HG02852 (cell line): ENCODE measurements at regions not wholly inside any gene's neighbourhood (a gene's known extent, or its start where the extent isn't known, plus 50 kb on each side); places are given as distances from the start of the nearest gene placed in this dataset.
"Not testable (repeated sequence)": the region's sequence is repeated elsewhere in the genome, so short reads cannot be mapped to it uniquely, and the experiment has no call there.

ENCODE experiments used
- ATAC-seq: cut with Tn5 transposase; IDR thresholded peaks from one replicate; pipeline ENCODE4 v1.9.1; 2021; ENCODE audit warnings: mild to moderate bottlenecking, moderate library complexity; ENCODE audit not compliant: unreplicated experiment

GRCh38 chr12:29893002-29893401 is 109.3 kb upstream of the TMTC1 start:
- ATAC-seq, result no peak

DNA sequence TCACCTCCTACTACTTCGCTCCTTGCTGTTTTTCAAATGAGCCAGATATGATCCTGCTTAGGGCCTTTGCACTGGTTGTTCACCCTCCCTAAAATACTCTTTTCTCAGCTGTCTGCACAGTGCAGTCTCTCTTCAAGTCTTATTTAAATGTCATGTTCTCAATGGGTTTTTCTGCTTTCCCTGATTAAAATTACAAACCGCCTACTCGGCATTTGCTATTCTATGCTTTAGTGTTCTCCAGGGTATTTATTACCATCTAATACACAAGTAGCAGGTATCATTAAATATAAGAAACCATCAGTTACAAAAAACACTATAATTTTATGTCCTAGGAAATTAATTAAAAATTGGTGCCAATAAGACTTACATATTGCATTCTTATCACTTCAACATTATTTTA is 108.0 kb upstream of the TMTC1 start:
- ATAC-seq, result no peak

DNA sequence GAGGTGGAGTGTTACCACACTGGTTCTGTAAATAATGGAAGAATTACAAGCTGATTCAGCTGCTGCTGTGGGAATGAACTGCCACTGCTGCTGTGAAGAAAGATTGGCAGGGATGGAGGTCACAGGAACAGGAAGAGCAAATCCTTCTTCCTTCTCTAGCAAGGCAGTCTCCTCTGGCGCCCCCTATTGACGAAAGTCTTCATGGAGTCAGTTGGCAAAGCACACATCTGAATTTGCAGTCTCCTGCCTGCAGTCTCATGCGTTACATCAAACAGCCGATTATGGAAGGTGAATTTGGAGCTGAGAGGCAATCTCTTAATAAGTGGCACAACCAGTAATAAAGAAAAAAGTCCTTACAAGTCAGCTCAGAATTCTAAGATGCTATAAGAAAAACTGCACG is 106.0 kb upstream of the TMTC1 start:
- ATAC-seq, result no peak

DNA sequence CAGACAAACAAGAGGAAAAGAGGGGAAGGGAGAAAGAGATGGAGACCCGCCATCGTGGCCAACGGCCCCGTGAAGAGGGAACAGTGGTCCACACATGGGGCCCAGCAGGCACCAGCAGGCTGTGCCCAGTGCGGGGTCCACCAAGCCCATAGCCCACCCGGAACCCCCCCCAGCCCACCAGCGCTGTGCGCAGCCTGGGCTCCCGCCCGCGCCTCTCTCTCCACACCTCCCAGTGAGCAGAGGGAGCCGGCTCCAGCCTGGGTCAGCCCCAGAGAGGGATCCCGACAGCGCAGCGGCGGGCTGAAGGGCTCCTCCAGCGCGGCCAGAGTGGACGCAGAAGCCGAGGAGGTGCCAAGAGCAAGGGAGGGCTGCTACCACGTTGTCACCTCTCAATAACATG is 105.0 kb upstream of the TMTC1 start:
- ATAC-seq, result no peak

- ATAC-seq, result not testable (repeated sequence)
These were observed 101.2 kb upstream of the TMTC1 start for GRCh38 chr12:29884957-29885356.

GRCh38 chr12:29883941-29884554 is 100.3 kb upstream of the TMTC1 start:
- no peak for ATAC-seq

GRCh38 chr12:29883525-29883924 is 99.8 kb upstream of the TMTC1 start:
- ATAC-seq, result no peak

GRCh38 chr12:29882846-29883245 is 99.1 kb upstream of the TMTC1 start:
- ATAC-seq, result no peak

GRCh38 chr12:29880987-29881386 is 97.2 kb upstream of the TMTC1 start:
- no peak for ATAC-seq

GRCh38 chr12:29879606-29880308 is 96.0 kb upstream of the TMTC1 start:
- ATAC-seq, result no peak

GRCh38 chr12:29869946-29870345 is 86.2 kb upstream of the TMTC1 start:
- ATAC-seq, result no peak

DNA sequence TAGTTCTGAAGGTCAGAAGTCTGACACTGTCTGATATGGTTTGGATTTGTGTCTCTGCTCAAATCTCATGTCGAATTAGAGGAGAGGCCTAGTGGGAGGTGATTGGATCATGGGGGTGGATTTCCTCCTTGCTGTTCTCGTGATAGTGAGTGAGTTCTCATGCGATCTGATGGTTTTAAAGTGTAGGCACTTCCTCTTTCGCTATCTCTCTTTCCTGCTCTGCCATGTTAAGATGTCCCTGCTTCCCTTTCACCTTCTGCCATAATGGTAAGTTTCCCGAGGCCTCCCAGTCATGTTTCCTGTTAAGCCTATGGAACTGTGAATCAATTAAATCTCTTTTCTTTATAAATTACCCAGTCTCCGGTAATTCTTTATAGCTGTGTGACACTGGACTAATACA is 84.1 kb upstream of the TMTC1 start:
- ATAC-seq, result no peak

DNA sequence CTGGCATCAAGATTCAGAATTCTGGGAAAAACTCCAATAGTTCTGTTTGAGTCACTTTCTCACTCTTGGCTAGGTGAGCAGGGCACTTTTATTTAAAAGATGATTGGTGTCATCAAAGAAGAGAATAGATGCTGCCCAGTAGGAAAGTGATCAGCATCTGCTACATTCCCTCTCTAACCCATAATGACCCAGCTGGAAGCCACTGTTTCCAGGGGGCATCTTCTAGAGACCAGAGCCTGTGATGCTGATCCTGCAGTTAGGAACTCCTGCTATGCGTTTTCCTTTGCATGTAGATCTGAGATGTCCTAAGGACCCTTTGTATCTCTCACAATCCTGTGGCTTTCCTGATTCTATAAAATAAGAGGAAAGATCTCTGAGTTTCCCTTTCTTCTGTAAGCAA is 79.9 kb upstream of the TMTC1 start:
- no peak for ATAC-seq

GRCh38 chr12:29858270-29858786 is 74.6 kb upstream of the TMTC1 start:
- peak; percentile 38 for ATAC-seq

- ATAC-seq, result no peak
These were observed 63.5 kb upstream of the TMTC1 start for GRCh38 chr12:29847246-29847645.

DNA sequence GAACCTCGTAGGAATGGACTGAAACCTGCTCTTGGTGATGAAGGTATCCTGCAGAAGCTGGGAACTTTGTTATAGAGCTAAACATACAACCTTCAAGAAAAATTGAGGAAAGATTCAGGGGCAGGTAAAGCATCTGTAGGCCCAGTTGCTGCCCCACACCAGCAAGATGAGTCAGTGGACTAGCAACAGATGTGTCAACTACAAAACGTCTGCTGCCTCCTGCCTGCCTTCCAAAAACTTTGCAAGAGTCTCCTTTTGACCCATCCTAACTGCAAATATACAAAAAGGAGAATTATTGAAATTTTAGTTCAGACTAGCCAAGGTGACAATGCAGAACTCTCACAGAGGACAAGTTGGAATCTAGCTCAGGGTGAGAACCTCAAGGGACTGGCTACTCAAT is 60.9 kb upstream of the TMTC1 start:
- ATAC-seq, result no peak

DNA sequence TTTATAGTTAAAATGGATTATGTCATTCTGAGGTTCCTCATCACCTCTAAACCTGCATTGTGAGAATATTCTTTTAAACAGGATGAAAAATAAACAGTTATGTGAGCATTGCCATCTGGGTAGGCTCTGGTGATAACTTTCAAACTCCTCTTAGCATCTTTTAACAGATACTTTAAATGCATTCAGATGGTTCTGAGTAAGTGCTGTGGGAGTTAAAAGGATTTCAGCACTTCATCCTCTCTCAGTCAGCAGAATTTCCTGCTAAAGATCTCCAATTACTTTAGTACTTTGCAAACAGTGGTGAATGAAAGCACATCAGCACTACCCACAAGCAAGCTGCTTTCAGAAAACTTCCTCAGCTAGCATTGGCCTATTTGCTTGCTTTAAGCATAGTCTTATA is 59.3 kb upstream of the TMTC1 start:
- ATAC-seq, result no peak

- ATAC-seq, result no peak
These were observed 55.0 kb upstream of the TMTC1 start for GRCh38 chr12:29838768-29839167.
